ENCODE measurements at regions not wholly inside any gene's neighbourhood (a gene's known extent, or its start where the extent isn't known, plus 50 kb on each side); places are given as distances from the start of the nearest gene placed in this dataset.

GRCh38 chr3:48067271-48067670, 51.1 kb upstream of the MAP4 start:
- peaks cover 77% of the 10 kb centered on the region for H3K79me2 ChIP-seq (ENCODE audit: insufficient read depth, low read length)
- peaks cover 0 to 3% (median 0%) of the 10 kb centered on the region in 7 donors for H3K9me3 Mint-ChIP-seq
- H3K4me2 ChIP-seq (replicated peaks; ENCODE audit: extremely low read depth, low read length, poor library complexity, severe bottlenecking), result no peak overlapping the region
- no peaks in the 10 kb centered on the region for H3K9me3 ChIP-seq (replicated peaks in 1 of 2; ENCODE audit: control insufficient read depth in 1 of 2, insufficient read depth in 1 of 2, low read length in 2 of 2)
- no peak for TF ChIP-seq CTCF (IDR thresholded peaks at IDR 0.05)
- peaks cover 51% of the 10 kb centered on the region for H4K20me1 ChIP-seq (ENCODE audit: insufficient read depth, low read length)
- H3K27me3 Mint-ChIP-seq (ENCODE audit: low read depth in 3 of 3), result no peaks in the 10 kb centered on the region
- no peak overlapping the region for H3K27ac Mint-ChIP-seq
- H3K4me1 ChIP-seq (ENCODE audit: control insufficient read depth in 1 of 2, insufficient read depth in 2 of 2, low read length in 2 of 2), result peaks cover 0 to 6% of the 10 kb centered on the region in 2 donors
- peaks cover 14 to 16% of the 10 kb centered on the region in 2 donors for H3K36me3 Mint-ChIP-seq
- peaks cover 21% of the 10 kb centered on the region for H3K4me1 Mint-ChIP-seq
- intact Hi-C loops (cut with micrococcal nuclease), result no loop called here
- H2AFZ ChIP-seq (ENCODE audit: insufficient read depth, low read depth, low read length, poor library complexity, severe bottlenecking), result no peak overlapping the region
- no peak overlapping the region for H3K4me3 ChIP-seq (replicated peaks in 1 of 3; ENCODE audit: low read depth in 2 of 3, low read length in 3 of 3)
- no peak overlapping the region for H3K9ac ChIP-seq (ENCODE audit: insufficient read depth, low read length, poor library complexity, severe bottlenecking)
- H3K36me3 ChIP-seq (replicated peaks in 1 of 2; ENCODE audit: control insufficient read depth in 1 of 2, insufficient read depth in 2 of 2, low read length in 2 of 2), result peaks cover 0 to 11% of the 10 kb centered on the region in 2 donors
- H3K27ac ChIP-seq (ENCODE audit: low read depth in 1 of 2, low read length in 2 of 2), result no peak overlapping the region
- no peak for DNase-seq
- 100% methylated on average over 2 of the region's 4 CpGs for WGBS (ENCODE audit: insufficient coverage)
- no peaks in the 10 kb centered on the region for H3K27me3 ChIP-seq (ENCODE audit: control insufficient read depth in 2 of 2, insufficient read depth in 2 of 2, low read length in 2 of 2)
- H3K4me3 Mint-ChIP-seq, result no peak overlapping the region
